CD4-positive, alpha-beta memory T cell (primary cell): ENCODE measurements at regions not wholly inside any gene's neighbourhood (a gene's known extent, or its start where the extent isn't known, plus 50 kb on each side); places are given as distances from the start of the nearest gene placed in this dataset.

Source experiments
- CTCF ChIA-PET: fragments of 350-600 bp; sonication (Branson Sonifier 250); formaldehyde crosslinking; loops from one replicate; lab custom pipeline; 2021; ENCODE audit warnings: inconsistent platforms; ENCODE audit not compliant: partially characterized antibody; lab: Charles Lee
- POLR2A ChIA-PET: fragments of 350-600 bp; sonication (Branson Sonifier 250); formaldehyde crosslinking; loops from one replicate; lab custom pipeline; 2021; ENCODE audit not compliant: partially characterized antibody; lab: Charles Lee
- DNase-seq, 5 donors: peaks; one replicate each; pipeline versions ENCODE4 v3.0.0 to v3.0.0-alpha.2; 2020 to 2022; ENCODE audit warnings: mixed read lengths in 1 of 5
- H3K27ac ChIP-seq: one replicate; pipeline ENCODE4 v1.7.0; 2013; ENCODE audit warnings: low read depth, low read length
- H3K27me3 ChIP-seq: 2 replicates; pipeline ENCODE4 v1.7.0; 2013; ENCODE audit warnings: mild to moderate bottlenecking, low read length, moderate library complexity; ENCODE audit not compliant: insufficient read depth
- H3K36me3 ChIP-seq: 2 replicates; pipeline ENCODE4 v1.7.0; 2013; ENCODE audit warnings: mild to moderate bottlenecking, low read length, moderate library complexity; ENCODE audit not compliant: insufficient read depth
- H3K4me1 ChIP-seq: 2 replicates; pipeline ENCODE4 v1.7.0; 2013; ENCODE audit warnings: mild to moderate bottlenecking, low read length, moderate library complexity; ENCODE audit not compliant: insufficient read depth
- H3K4me3 ChIP-seq, 2 donors: one replicate each; pipeline ENCODE4 v1.7.0; 2013; ENCODE audit warnings: low read length in 2 of 2, mild to moderate bottlenecking in 1 of 2
- H3K9me3 ChIP-seq, 2 donors: one replicate each; pipeline ENCODE4 v1.7.0; 2013; ENCODE audit warnings: low read length in 2 of 2, control low read depth in 1 of 2; ENCODE audit not compliant: control insufficient read depth in 1 of 2
- H3K27ac Mint-ChIP-seq, 7 donors: one replicate each; pipeline ENCODE4 v1.8.0; 2020 to 2021; ENCODE audit warnings: mixed read lengths in 7 of 7, mild to moderate bottlenecking in 6 of 7, inconsistent platforms in 3 of 7, moderate library complexity in 3 of 7
- H3K27me3 Mint-ChIP-seq, 2 donors: one replicate each; pipeline ENCODE4 v1.8.0; 2020 to 2021; ENCODE audit warnings: mixed read lengths in 2 of 2
- H3K36me3 Mint-ChIP-seq, 2 donors: one replicate each; pipeline ENCODE4 v1.8.0; 2020 to 2021; ENCODE audit warnings: mixed read lengths in 2 of 2, inconsistent platforms in 1 of 2, mild to moderate bottlenecking in 1 of 2
- H3K4me1 Mint-ChIP-seq, 4 donors: one replicate each; pipeline ENCODE4 v1.8.0; 2020 to 2021; ENCODE audit warnings: mixed read lengths in 4 of 4, mild to moderate bottlenecking in 1 of 4
- H3K4me3 Mint-ChIP-seq, 8 donors: one replicate each; pipeline ENCODE4 v1.8.0; 2020 to 2021; ENCODE audit warnings: mixed read lengths in 8 of 8, mild to moderate bottlenecking in 7 of 8, moderate library complexity in 6 of 8, inconsistent platforms in 3 of 8
- H3K9me3 Mint-ChIP-seq, 8 donors: one replicate each; pipeline ENCODE4 v1.8.0; 2020 to 2021; ENCODE audit warnings: mixed read lengths in 8 of 8, mild to moderate bottlenecking in 5 of 8, inconsistent platforms in 3 of 8, moderate library complexity in 1 of 8
- intact Hi-C: fragments of 100-400 bp; cut with micrococcal nuclease; formaldehyde crosslinking; loops from one replicate; pipeline ENCODE4 v1.15.1; 2023

DNA sequence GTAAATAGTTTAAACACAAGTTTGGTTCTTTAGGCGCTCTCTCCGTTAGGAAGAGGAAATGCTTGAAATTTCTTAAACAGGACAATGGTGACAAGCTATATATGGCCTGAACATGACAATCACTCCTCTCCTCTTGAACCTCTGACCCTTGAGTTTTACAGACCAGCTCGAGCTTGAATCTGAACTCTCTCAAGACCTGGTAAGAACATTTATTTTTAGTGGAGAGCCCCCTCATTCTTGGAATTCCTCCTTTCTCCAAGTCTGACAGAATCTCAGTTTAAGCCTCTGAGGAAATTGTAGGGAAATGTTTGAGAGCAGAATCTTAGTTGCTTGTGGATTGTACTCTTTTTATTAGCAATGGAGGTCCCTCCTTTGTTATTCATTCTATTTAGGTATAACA lies 1293.6 kb upstream of the ZEB2 start:
- no peak overlapping the region for H3K4me3 Mint-ChIP-seq
- Histone ChIP-seq H3K4me1 (no peaks in the 10 kb centered on the region), H3K27me3 (no peaks in the 10 kb centered on the region), H3K4me3 (no peak overlapping the region), H3K27ac (no peak overlapping the region), H3K36me3 (no peaks in the 10 kb centered on the region), H3K9me3 (no peaks in the 10 kb centered on the region)
- POLR2A ChIA-PET, result no interaction called here
- no peak overlapping the region for H3K27ac Mint-ChIP-seq
- no peaks in the 10 kb centered on the region for H3K4me1 Mint-ChIP-seq
- intact Hi-C loops, result no loop called here
- no peaks in the 10 kb centered on the region for H3K27me3 Mint-ChIP-seq
- H3K36me3 Mint-ChIP-seq, result no peaks in the 10 kb centered on the region
- CTCF ChIA-PET, result interaction anchor here (1.2 kb wide), 1 partner anchor 9 kb away, joined by 3 read pairs; no protein-coding TSS in a partner anchor
- DNase-seq, result no peak
- peaks cover 0 to 2% (median 0%) of the 10 kb centered on the region in 8 donors for H3K9me3 Mint-ChIP-seq

DNA sequence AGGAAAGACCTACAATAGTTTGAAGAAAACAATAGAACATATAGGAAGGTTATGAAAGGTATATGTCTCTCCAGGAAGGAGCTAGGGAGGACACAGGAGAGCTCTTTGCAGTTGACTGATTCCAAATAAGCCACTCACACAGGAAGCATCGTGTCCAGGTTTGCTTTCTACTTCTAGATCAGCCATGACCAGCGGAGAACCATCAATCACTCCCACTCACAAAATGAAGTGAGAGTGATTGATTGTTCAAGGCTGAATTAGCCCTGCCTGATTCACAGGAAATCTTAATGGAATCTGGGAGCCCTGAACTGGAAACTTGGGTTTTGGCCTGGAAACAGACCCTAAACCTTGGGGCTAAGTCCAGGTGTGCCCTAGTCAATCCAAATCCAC lies 1292.2 kb upstream of the ZEB2 start:
- POLR2A ChIA-PET, result no interaction called here
- DNase-seq, result no peak

DNA sequence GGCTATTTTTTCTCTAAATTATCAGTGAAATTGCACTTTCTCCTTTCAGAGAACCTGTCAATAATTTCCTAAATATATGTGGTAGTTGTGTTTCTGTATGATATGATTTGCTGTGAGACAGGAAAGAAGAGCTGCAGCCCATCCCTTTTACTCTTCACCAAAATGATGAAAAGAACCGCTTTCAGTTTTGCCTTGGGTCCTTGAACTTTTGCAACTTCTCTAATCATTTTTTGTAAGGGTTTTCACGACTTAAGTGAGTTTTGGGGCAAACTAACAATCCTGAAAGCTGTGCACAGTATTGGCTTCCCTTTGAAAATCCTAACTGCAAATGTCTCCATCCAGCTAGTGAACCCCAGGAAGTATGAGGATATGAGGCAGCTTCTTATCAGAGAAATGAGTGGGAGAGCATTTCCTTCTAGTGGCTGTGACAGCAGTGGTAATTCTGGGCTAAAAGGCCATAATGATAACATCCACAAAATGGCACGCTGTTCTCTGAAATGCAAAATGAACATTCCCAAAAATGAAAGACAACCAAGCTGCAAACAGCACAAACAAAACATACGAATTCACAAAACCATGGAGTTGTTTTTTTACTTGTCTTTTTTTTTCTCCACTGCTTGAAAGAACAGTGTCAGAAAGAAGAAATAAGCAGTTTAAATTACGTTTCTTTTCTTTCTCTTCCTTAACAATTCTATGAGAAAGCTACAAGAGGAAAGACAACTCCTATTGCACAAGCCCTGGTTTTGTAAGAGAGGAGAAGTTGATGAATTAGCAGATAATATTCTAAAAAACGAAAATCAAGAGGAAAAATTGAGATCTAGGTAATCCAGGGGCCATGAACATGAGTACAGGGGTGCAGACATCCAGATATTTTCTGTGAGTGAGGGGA lies 1291.6 kb upstream of the ZEB2 start:
- ChIA-PET POLR2A (no interaction called here), CTCF (no interaction called here)
- no peaks in the 10 kb centered on the region for H3K36me3 Mint-ChIP-seq
- Histone ChIP-seq H3K9me3 (no peaks in the 10 kb centered on the region), H3K36me3 (no peaks in the 10 kb centered on the region), H3K27me3 (no peaks in the 10 kb centered on the region), H3K4me1 (no peaks in the 10 kb centered on the region), H3K4me3 (no peak overlapping the region), H3K27ac (no peak overlapping the region)
- no peaks in the 10 kb centered on the region for H3K4me1 Mint-ChIP-seq
- H3K9me3 Mint-ChIP-seq, result peaks cover 0 to 6% (median under 1%) of the 10 kb centered on the region in 8 donors
- intact Hi-C loops, result no loop called here
- no peak overlapping the region for H3K4me3 Mint-ChIP-seq
- no peak overlapping the region for H3K27ac Mint-ChIP-seq
- no peak for DNase-seq
- H3K27me3 Mint-ChIP-seq, result no peaks in the 10 kb centered on the region

More for the DNA sequence above, 1292.2 kb upstream of the ZEB2 start:
- no peaks in the 10 kb centered on the region for H3K36me3 Mint-ChIP-seq
- Histone ChIP-seq H3K27ac (no peak overlapping the region), H3K36me3 (no peaks in the 10 kb centered on the region), H3K4me3 (no peak overlapping the region), H3K9me3 (no peaks in the 10 kb centered on the region), H3K27me3 (no peaks in the 10 kb centered on the region), H3K4me1 (no peaks in the 10 kb centered on the region)
- peaks cover 0 to 6% (median under 1%) of the 10 kb centered on the region in 8 donors for H3K9me3 Mint-ChIP-seq
- no peak overlapping the region for H3K27ac Mint-ChIP-seq
- no peaks in the 10 kb centered on the region for H3K27me3 Mint-ChIP-seq
- CTCF ChIA-PET, result no interaction called here
- intact Hi-C loops, result no loop called here
- no peak overlapping the region for H3K4me3 Mint-ChIP-seq
- no peaks in the 10 kb centered on the region for H3K4me1 Mint-ChIP-seq

DNA sequence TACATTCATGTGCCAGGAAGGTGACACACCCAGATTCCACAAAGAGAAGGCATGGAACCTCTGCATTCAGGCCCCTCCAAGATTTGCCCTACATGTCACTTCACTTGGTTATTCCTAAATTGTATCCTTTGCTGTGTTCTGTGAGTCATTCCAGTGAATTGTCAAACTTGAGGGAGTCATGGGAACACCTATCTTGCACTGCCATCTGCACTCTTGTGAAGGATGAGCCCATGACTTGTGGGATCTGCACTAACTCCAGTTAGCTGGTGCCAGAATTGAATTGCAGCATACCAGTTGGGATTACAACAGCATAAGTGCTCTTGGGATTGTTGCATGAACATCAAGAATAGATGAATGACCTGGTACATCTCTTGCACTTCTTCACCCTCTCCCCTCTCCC lies 1288.0 kb upstream of the ZEB2 start:
- Mint-ChIP-seq H3K36me3 (no peaks in the 10 kb centered on the region), H3K27me3 (no peaks in the 10 kb centered on the region), H3K4me3 (no peak overlapping the region), H3K9me3 (peaks cover 0 to 6% (median 0%) of the 10 kb centered on the region in 8 donors), H3K27ac (no peak overlapping the region), H3K4me1 (no peaks in the 10 kb centered on the region)
- Histone ChIP-seq H3K9me3 (no peaks in the 10 kb centered on the region), H3K4me3 (no peak overlapping the region), H3K27ac (no peak overlapping the region), H3K36me3 (no peaks in the 10 kb centered on the region), H3K4me1 (no peaks in the 10 kb centered on the region), H3K27me3 (no peaks in the 10 kb centered on the region)
- DNase-seq, result no peak
- intact Hi-C loops, result no loop called here
- POLR2A ChIA-PET, result no interaction called here
- CTCF ChIA-PET, result no interaction called here

DNA sequence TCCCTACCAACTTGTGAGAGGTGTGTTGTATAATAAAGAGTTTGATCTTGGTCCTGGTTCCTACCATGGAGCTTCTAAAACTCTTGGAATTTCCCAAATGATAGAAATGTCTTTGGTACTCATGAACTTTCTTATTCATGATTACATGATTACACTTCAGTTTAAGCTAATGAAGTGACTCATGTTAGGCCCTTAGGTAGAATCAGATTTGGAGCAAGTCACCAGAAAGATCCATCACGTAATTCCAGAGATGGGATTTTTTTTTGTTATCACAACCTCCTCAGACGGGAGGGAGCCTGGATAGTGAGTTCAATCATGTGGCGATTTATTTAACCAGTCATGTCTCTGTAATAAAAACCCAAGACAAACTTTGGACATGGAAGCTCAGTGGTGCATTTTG lies 1287.6 kb upstream of the ZEB2 start:
- intact Hi-C loops, result no loop called here
- CTCF ChIA-PET, result no interaction called here
- no peaks in the 10 kb centered on the region for H3K27me3 ChIP-seq
- Mint-ChIP-seq H3K27me3 (no peaks in the 10 kb centered on the region), H3K27ac (no peak overlapping the region), H3K4me1 (no peaks in the 10 kb centered on the region), H3K36me3 (no peaks in the 10 kb centered on the region), H3K4me3 (no peak overlapping the region), H3K9me3 (peaks cover 0 to 6% (median 0%) of the 10 kb centered on the region in 8 donors)
- no peak overlapping the region for H3K4me3 ChIP-seq
- no peaks in the 10 kb centered on the region for H3K4me1 ChIP-seq
- POLR2A ChIA-PET, result no interaction called here
- H3K9me3 ChIP-seq, result no peaks in the 10 kb centered on the region
- no peaks in the 10 kb centered on the region for H3K36me3 ChIP-seq
- DNase-seq, result no peak
- H3K27ac ChIP-seq, result no peak overlapping the region

DNA sequence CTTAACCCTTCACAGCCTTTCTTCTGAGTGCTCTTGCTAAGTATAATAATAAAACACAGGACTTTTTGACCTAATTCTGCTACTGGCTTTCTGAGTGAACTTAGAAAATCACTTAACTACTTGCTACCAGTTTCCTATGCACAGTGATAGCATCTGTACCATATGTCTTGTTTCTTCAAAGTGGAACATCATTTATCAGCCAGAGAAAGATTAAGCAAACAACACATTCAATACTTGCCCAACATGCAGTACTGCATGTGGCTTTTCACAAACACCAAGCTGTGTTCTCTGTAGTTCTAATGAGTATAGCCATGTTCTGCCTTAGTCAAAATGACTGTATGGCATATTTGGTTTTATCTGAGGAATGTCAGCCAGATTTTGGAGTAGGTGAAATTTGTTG lies 1286.6 kb upstream of the ZEB2 start:
- no peaks in the 10 kb centered on the region for H3K27me3 Mint-ChIP-seq
- no peaks in the 10 kb centered on the region for H3K36me3 Mint-ChIP-seq
- no peaks in the 10 kb centered on the region for H3K27me3 ChIP-seq
- no peak for DNase-seq
- intact Hi-C loops, result no loop called here
- no peak overlapping the region for H3K27ac ChIP-seq
- ChIA-PET CTCF (no interaction called here), POLR2A (no interaction called here)
- H3K4me3 ChIP-seq, result no peak overlapping the region
- no peaks in the 10 kb centered on the region for H3K4me1 ChIP-seq
- H3K9me3 Mint-ChIP-seq, result peaks cover 0 to 6% (median 0%) of the 10 kb centered on the region in 8 donors
- no peaks in the 10 kb centered on the region for H3K36me3 ChIP-seq
- H3K4me3 Mint-ChIP-seq, result no peak overlapping the region
- H3K27ac Mint-ChIP-seq, result no peak overlapping the region
- H3K4me1 Mint-ChIP-seq, result no peaks in the 10 kb centered on the region
- H3K9me3 ChIP-seq, result no peaks in the 10 kb centered on the region

DNA sequence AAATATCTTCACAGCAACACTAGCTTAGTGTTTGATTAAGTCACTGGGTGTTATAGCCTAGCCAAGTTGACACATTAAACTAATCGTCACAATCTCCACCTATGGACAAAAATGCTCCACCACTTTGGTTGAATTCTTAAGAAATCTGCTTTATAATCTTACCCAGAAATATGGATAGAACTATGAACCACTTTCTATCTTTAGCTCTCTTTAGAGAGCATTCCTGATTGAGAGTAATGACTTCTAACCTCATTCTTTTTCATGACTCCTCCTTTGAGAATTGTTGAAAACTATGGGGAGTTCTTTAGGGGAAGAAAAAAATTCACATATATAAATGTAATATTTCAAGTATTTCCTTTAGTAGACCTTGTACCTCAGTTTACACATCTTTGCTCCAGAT lies 1282.2 kb upstream of the ZEB2 start:
- Mint-ChIP-seq H3K4me3 (no peak overlapping the region), H3K27me3 (no peaks in the 10 kb centered on the region), H3K36me3 (no peaks in the 10 kb centered on the region), H3K4me1 (no peaks in the 10 kb centered on the region), H3K9me3 (peaks cover 0 to 4% (median 0%) of the 10 kb centered on the region in 8 donors), H3K27ac (no peak overlapping the region)
- no peak for DNase-seq
- ChIA-PET POLR2A (no interaction called here), CTCF (no interaction called here)
- Histone ChIP-seq H3K4me1 (no peaks in the 10 kb centered on the region), H3K4me3 (no peak overlapping the region), H3K27ac (no peak overlapping the region), H3K9me3 (no peaks in the 10 kb centered on the region), H3K36me3 (no peaks in the 10 kb centered on the region), H3K27me3 (no peaks in the 10 kb centered on the region)
- intact Hi-C loops, result no loop called here
